HG03558 (cell line): ENCODE measurements at regions not wholly inside any gene's neighbourhood (a gene's known extent, or its start where the extent isn't known, plus 50 kb on each side); places are given as distances from the start of the nearest gene placed in this dataset.
"Not testable (repeated sequence)": the region's sequence is repeated elsewhere in the genome, so short reads cannot be mapped to it uniquely, and the experiment has no call there.

Experiments used
- ATAC-seq: cut with Tn5 transposase; IDR thresholded peaks from one replicate; pipeline ENCODE4 v1.9.1; 2021; ENCODE audit warnings: moderate number of reproducible peaks; ENCODE audit not compliant: unreplicated experiment; ENCODE audit errors: extremely low read depth

GRCh38 chrX:5716666-5717065 lies 512.0 kb downstream of the NLGN4X start:
- no peak for ATAC-seq

- ATAC-seq: no peak
Measured at GRCh38 chrX:5708251-5708650, 520.4 kb downstream of the NLGN4X start.

GRCh38 chrX:5702890-5703289 lies 525.8 kb downstream of the NLGN4X start:
- peak; percentile 62 for ATAC-seq

- no peak for ATAC-seq
Measured at GRCh38 chrX:5695971-5696370, 532.7 kb downstream of the NLGN4X start.

GRCh38 chrX:5683996-5684395 lies 544.7 kb downstream of the NLGN4X start:
- ATAC-seq: no peak

- no peak for ATAC-seq
Measured at GRCh38 chrX:5681159-5681558, 547.5 kb downstream of the NLGN4X start.

GRCh38 chrX:5674036-5674435 lies 554.6 kb downstream of the NLGN4X start:
- ATAC-seq: no peak

GRCh38 chrX:5672099-5672498 lies 556.6 kb downstream of the NLGN4X start:
- ATAC-seq: no peak

- ATAC-seq: not testable (repeated sequence)
Measured at GRCh38 chrX:5666689-5667088, 562.0 kb downstream of the NLGN4X start.

GRCh38 chrX:5656544-5656943 lies 572.1 kb downstream of the NLGN4X start:
- ATAC-seq: no peak

- no peak for ATAC-seq
Measured at GRCh38 chrX:5650904-5651303, 577.8 kb downstream of the NLGN4X start.

GRCh38 chrX:5648941-5649568 lies 579.6 kb downstream of the NLGN4X start:
- no peak for ATAC-seq

GRCh38 chrX:5646818-5647217 lies 581.8 kb downstream of the NLGN4X start:
- peak; percentile 94 for ATAC-seq

GRCh38 chrX:5644776-5645175 lies 583.9 kb downstream of the NLGN4X start:
- no peak for ATAC-seq

GRCh38 chrX:5640071-5640470 lies 588.6 kb downstream of the NLGN4X start:
- ATAC-seq: no peak

GRCh38 chrX:5638572-5638971 lies 590.1 kb downstream of the NLGN4X start:
- ATAC-seq: no peak

- no peak for ATAC-seq
Measured at GRCh38 chrX:5632887-5633286, 595.8 kb downstream of the NLGN4X start.

GRCh38 chrX:5632061-5632614 lies 596.5 kb downstream of the NLGN4X start:
- no peak for ATAC-seq

GRCh38 chrX:5617666-5618065 lies 611.0 kb downstream of the NLGN4X start:
- ATAC-seq: no peak

- ATAC-seq: no peak
Measured at GRCh38 chrX:5595570-5595969, 633.1 kb downstream of the NLGN4X start.

GRCh38 chrX:5586726-5587125 lies 641.9 kb downstream of the NLGN4X start:
- no peak for ATAC-seq

- ATAC-seq: no peak
Measured at GRCh38 chrX:5575407-5575806, 653.3 kb downstream of the NLGN4X start.
